ENCODE measurements at regions not wholly inside any gene's neighbourhood (a gene's known extent, or its start where the extent isn't known, plus 50 kb on each side); places are given as distances from the start of the nearest gene placed in this dataset.

DNA sequence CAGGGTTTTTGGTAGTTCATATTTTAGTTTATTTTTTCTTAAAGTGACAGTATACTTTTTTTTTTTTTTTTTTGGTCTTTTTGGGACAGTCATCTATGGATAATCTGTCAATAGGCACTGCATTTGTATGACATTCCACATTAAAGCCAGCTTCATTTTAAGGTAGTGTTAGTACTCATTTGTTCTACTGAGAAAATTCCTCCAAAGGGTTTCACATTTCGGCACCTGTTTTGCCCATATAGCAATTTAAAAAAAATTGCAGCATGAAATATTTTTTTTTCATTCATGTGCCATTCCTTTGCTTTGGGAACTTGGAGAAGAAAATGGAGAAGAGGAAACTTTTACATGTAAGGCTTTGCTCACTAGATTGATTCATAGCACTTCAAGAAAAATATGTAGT lies 276.3 kb upstream of the TCF4 start:
- intact Hi-C loops (cut with micrococcal nuclease; ENCODE audit: unreplicated experiment), result no loop called here
- H3K27ac ChIP-seq (ENCODE audit: low read length), result no peak overlapping the region
- POLR2A ChIA-PET, result no interaction called here

GRCh38 chr18:55863876-55864275 lies 275.9 kb upstream of the TCF4 start:
- in situ Hi-C loops (cut with HindIII; ENCODE audit: low pct_unique_long_range_greater_than_20kb, low sequenced_read_pairs), result no loop called here

More for the DNA sequence above, 276.3 kb upstream of the TCF4 start:
- Histone ChIP-seq H3K9me3 (ENCODE audit: control insufficient read depth, insufficient read depth, low read depth, low read length) (no peaks in the 10 kb centered on the region), H3K4me3 (ENCODE audit: low read depth in 2 of 2, low read length in 2 of 2) (no peak overlapping the region), H3K27me3 (ENCODE audit: control insufficient read depth, insufficient read depth, low read length) (no peaks in the 10 kb centered on the region), H3K36me3 (ENCODE audit: control insufficient read depth, insufficient read depth, low read length) (no peaks in the 10 kb centered on the region), H3K4me1 (ENCODE audit: control insufficient read depth, insufficient read depth, low read length) (no peaks in the 10 kb centered on the region)
- DNase-seq (ENCODE audit: low read depth, low spot score) (no peak), ATAC-seq (no peak)
- CTCF ChIA-PET, result no interaction called here
- in situ Hi-C loops (cut with HindIII; ENCODE audit: low pct_unique_long_range_greater_than_20kb, low sequenced_read_pairs), result no loop called here
- BruUV-seq (replicated peaks), result no TSS peak
- TF ChIP-seq POLR2AphosphoS5 (IDR thresholded peaks at IDR 0.05; ENCODE audit: low read depth, low read length) (no peak), REST (IDR thresholded peaks at IDR 0.05; ENCODE audit: insufficient read depth in 1 of 2, low read depth in 2 of 2, low read length in 1 of 2) (no peak), SIN3A (IDR thresholded peaks at IDR 0.05; ENCODE audit: borderline replicate concordance, insufficient read depth, low read depth, low read length) (no peak), TCF7L2 (IDR thresholded peaks at IDR 0.05; ENCODE audit: low read depth, low read length) (no peak)
- TF ChIP-seq, protein P1, sequence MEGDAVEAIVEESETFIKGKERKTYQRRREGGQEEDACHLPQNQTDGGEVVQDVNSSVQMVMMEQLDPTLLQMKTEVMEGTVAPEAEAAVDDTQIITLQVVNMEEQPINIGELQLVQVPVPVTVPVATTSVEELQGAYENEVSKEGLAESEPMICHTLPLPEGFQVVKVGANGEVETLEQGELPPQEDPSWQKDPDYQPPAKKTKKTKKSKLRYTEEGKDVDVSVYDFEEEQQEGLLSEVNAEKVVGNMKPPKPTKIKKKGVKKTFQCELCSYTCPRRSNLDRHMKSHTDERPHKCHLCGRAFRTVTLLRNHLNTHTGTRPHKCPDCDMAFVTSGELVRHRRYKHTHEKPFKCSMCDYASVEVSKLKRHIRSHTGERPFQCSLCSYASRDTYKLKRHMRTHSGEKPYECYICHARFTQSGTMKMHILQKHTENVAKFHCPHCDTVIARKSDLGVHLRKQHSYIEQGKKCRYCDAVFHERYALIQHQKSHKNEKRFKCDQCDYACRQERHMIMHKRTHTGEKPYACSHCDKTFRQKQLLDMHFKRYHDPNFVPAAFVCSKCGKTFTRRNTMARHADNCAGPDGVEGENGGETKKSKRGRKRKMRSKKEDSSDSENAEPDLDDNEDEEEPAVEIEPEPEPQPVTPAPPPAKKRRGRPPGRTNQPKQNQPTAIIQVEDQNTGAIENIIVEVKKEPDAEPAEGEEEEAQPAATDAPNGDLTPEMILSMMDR (IDR thresholded peaks at IDR 0.05), result no peak

More at GRCh38 chr18:55863876-55864275, 275.9 kb upstream of the TCF4 start:
- no peak for ATAC-seq
- no peak for DNase-seq (ENCODE audit: low read depth, low spot score)
- no peaks in the 10 kb centered on the region for H3K36me3 ChIP-seq (ENCODE audit: control insufficient read depth, insufficient read depth, low read length)
- no peaks in the 10 kb centered on the region for H3K4me1 ChIP-seq (ENCODE audit: control insufficient read depth, insufficient read depth, low read length)
- no peaks in the 10 kb centered on the region for H3K9me3 ChIP-seq (ENCODE audit: control insufficient read depth, insufficient read depth, low read depth, low read length)
- CTCF ChIA-PET, result no interaction called here
- TF ChIP-seq REST (IDR thresholded peaks at IDR 0.05; ENCODE audit: insufficient read depth in 1 of 2, low read depth in 2 of 2, low read length in 1 of 2) (no peak), TCF7L2 (IDR thresholded peaks at IDR 0.05; ENCODE audit: low read depth, low read length) (no peak), POLR2AphosphoS5 (IDR thresholded peaks at IDR 0.05; ENCODE audit: low read depth, low read length) (no peak)
- TF ChIP-seq, protein P1 (IDR thresholded peaks at IDR 0.05), result no peak
- H3K27me3 ChIP-seq (ENCODE audit: control insufficient read depth, insufficient read depth, low read length), result no peaks in the 10 kb centered on the region
- intact Hi-C loops (cut with micrococcal nuclease; ENCODE audit: unreplicated experiment), result no loop called here
- H3K27ac ChIP-seq (ENCODE audit: low read length), result no peak overlapping the region
- POLR2A ChIA-PET, result no interaction called here
- BruUV-seq (replicated peaks), result no TSS peak
- H3K4me3 ChIP-seq (ENCODE audit: low read depth in 2 of 2, low read length in 2 of 2), result no peak overlapping the region

All from Panc1 (cell line).